Mucosa of descending colon (tissue), 3 donors: ENCODE measurements at regions not wholly inside any gene's neighbourhood (a gene's known extent, or its start where the extent isn't known, plus 50 kb on each side); places are given as distances from the start of the nearest gene placed in this dataset.
"Not testable (repeated sequence)": the region's sequence is repeated elsewhere in the genome, so short reads cannot be mapped to it uniquely, and the experiment has no call there.

Experiments used
- ATAC-seq: fragments of 200-7000 bp; cut with Tn5 transposase; one replicate; pipeline ENCODE4 v1.9.1; 2020; ENCODE audit warnings: mild to moderate bottlenecking, moderate library complexity
- DNase-seq, 3 donors: peaks; one replicate each; pipeline ENCODE4 v3.0.0-alpha.2; 2020
- H3K36me3 ChIP-seq: fragments of 200-600 bp; one replicate; pipeline ENCODE4 v1.8.0; 2021; ENCODE audit warnings: low read depth, mild to moderate bottlenecking
- H3K4me1 ChIP-seq: fragments of 200-600 bp; one replicate; pipeline ENCODE4 v1.8.0; 2021; ENCODE audit warnings: low read depth, mild to moderate bottlenecking
- H3K4me3 ChIP-seq: fragments of 200-600 bp; one replicate; pipeline ENCODE4 v1.8.0; 2021; ENCODE audit warnings: mild to moderate bottlenecking
- H3K9me3 ChIP-seq: fragments of 200-600 bp; one replicate; pipeline ENCODE4 v1.8.0; 2021; ENCODE audit warnings: mild to moderate bottlenecking
- intact Hi-C, 2 donors: fragments of 100-400 bp; cut with DNase I in 1 of 2; cut with micrococcal nuclease in 1 of 2; formaldehyde crosslinking; loops; one replicate each; pipeline versions ENCODE4 v1.11.0 to v1.11.1; 2022; cut with DNase I, micrococcal nuclease
- TF ChIP-seq, protein P1 (sequence below): fragments of 200-600 bp; IDR thresholded peaks from one replicate; pipeline ENCODE4 v1.8.0; 2022; ENCODE audit warnings: antibody characterized with exemption, mild to moderate bottlenecking
- donor health status: DM: no; HTN: no; CAD: no; lungs with moderate emphysema.
- donor health status: DM: no; HTN: no; CAD: no.
- donor health status: DM: no; HTN: yes; CAD: no.

DNA sequence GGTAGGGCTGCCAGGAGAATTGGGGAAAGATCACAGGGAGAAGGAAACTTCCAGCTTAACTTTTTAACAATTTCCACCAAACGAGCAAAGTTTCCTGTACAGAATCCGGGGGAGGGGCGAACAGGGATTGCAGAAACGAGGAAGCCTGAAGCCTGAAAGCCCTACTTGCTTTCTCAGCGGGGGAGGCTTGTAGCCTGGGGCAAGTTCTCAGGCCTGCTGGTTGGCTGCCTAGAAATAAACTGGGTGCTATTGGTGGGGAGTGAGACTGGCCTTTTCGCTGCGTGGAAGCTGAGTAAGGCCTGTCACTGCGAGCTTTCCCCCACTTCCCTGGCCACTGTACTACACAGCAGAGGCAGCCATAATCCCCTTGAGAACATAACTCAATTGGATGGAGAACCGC lies 110.8 kb upstream of the ATP8A1 start:
- TF ChIP-seq, protein P1, sequence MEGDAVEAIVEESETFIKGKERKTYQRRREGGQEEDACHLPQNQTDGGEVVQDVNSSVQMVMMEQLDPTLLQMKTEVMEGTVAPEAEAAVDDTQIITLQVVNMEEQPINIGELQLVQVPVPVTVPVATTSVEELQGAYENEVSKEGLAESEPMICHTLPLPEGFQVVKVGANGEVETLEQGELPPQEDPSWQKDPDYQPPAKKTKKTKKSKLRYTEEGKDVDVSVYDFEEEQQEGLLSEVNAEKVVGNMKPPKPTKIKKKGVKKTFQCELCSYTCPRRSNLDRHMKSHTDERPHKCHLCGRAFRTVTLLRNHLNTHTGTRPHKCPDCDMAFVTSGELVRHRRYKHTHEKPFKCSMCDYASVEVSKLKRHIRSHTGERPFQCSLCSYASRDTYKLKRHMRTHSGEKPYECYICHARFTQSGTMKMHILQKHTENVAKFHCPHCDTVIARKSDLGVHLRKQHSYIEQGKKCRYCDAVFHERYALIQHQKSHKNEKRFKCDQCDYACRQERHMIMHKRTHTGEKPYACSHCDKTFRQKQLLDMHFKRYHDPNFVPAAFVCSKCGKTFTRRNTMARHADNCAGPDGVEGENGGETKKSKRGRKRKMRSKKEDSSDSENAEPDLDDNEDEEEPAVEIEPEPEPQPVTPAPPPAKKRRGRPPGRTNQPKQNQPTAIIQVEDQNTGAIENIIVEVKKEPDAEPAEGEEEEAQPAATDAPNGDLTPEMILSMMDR, result no peak
- intact Hi-C loops, result no loop called here

DNA sequence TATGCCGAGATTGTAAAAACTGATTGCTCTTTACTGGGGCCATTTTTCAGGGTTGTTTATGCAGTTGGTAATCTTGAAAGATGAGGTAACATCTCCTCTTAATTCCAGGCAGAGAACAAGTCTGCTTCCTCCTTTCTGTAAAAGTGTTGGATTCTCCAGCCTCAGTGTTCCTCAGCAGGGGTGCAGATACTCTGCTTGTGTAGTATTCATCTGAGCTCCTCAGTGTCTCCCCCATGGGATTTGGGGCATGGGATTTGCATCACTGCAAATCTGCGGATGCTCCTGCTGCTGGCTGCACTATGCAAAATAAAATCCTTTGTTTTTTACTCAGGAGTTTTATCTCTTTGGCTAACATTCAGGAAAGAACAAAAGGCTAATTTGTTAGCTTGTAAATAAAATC lies 104.9 kb upstream of the ATP8A1 start:
- intact Hi-C loops, result no loop called here
- TF ChIP-seq, protein P1, result no peak
- Histone ChIP-seq H3K4me3 (no peak overlapping the region), H3K4me1 (no peaks in the 10 kb centered on the region), H3K9me3 (no peaks in the 10 kb centered on the region), H3K36me3 (no peaks in the 10 kb centered on the region)
- ATAC-seq (no peak), DNase-seq (no peak)

More for the DNA sequence above, 110.8 kb upstream of the ATP8A1 start:
- DNase-seq, result no peak
- H3K9me3 ChIP-seq, result no peaks in the 10 kb centered on the region
- H3K4me3 ChIP-seq, result no peak overlapping the region
- H3K4me1 ChIP-seq, result no peaks in the 10 kb centered on the region
- H3K36me3 ChIP-seq, result no peaks in the 10 kb centered on the region
- no peak for ATAC-seq

DNA sequence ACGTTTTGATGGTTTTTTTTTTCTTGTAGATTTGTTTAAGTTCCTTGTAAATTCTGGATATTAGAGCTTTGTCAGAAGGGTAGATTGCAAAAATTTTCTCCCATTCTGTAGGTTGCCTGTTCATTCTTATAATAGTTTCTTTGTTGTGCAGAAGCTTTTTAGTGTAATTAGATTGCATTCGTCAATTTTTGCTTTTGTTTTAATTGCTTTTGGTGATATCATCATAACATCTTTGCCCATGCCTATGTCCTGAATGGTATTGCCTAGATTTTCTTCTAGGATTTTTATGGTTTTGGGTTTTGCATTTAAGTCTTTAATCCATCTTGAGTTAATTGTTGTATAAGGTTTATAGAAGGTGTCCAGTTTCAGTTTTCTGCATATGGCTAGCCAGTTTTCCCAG lies 98.1 kb upstream of the ATP8A1 start:
- H3K36me3 ChIP-seq, DNase-seq, intact Hi-C loops, ATAC-seq, H3K4me3 ChIP-seq, H3K4me1 ChIP-seq, H3K9me3 ChIP-seq: not testable (repeated sequence)

DNA sequence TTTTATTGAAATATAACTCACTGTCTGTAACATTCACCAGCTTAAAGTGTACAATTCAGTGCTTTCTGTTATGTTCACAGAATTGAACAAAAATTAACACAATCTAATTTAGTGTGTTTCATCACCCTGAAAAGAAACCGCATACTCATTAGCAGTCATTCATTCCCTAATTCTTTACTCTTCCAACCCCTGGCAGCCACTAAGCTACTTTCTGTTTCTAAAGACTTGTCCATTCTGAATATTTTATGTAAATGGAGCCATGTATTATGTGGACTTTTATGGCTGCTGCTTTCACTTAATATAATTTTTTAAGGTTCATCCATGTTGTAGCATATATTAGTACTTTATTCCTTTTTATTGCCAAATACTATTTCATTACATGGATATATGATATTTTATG lies 94.7 kb upstream of the ATP8A1 start:
- intact Hi-C loops, result no loop called here
- H3K4me1 ChIP-seq, result no peaks in the 10 kb centered on the region
- TF ChIP-seq, protein P1, result no peak
- no peak for DNase-seq
- H3K4me3 ChIP-seq, result no peak overlapping the region
- ATAC-seq, result no peak
- H3K9me3 ChIP-seq, result no peaks in the 10 kb centered on the region
- no peaks in the 10 kb centered on the region for H3K36me3 ChIP-seq

DNA sequence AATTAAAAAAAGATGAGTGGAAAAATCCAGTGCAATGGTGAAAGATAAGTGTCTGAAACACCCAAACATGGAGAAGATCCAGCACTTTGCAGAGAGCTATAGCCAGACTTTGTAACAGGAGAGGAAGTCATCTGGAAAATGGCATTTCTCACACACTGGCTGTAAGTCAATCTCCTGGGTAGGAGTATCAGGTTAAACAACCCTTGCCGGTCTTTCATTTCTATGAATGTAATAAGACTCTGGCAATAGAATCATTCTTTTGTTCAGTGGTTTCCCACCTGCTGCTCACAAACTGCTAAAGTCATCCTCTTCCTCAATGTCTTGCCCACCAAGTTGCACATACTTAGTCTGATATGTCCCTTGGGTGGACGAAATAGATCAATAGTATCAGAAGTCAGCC lies 94.0 kb upstream of the ATP8A1 start:
- Histone ChIP-seq H3K4me1 (no peaks in the 10 kb centered on the region), H3K9me3 (no peaks in the 10 kb centered on the region), H3K36me3 (no peaks in the 10 kb centered on the region), H3K4me3 (no peak overlapping the region)
- DNase-seq (no peak), ATAC-seq (no peak)
- TF ChIP-seq, protein P1, result no peak
- intact Hi-C loops, result no loop called here

DNA sequence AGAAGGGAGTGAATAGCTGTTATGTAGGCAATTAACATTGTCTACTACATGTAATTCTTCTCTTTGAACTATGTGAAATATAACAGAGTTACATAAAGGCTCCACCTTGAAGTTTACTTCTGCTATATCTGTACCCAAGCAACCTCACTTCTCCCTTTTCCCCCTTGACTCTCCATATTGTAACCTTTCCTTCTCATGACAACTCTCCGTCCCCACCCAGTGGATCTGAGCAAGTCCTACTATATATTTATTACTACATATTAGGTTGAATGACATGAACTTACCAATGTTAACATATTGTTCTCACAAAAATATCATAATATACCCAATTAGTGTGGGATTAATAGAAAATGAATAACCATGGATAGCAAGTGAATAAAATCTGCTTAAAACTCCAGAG lies 93.2 kb upstream of the ATP8A1 start:
- Histone ChIP-seq H3K4me3 (no peak overlapping the region), H3K36me3 (no peaks in the 10 kb centered on the region), H3K4me1 (no peaks in the 10 kb centered on the region), H3K9me3 (no peaks in the 10 kb centered on the region)
- intact Hi-C loops, result no loop called here
- TF ChIP-seq, protein P1, result no peak
- ATAC-seq (no peak), DNase-seq (peak in 1 of 3 donors; percentile 34)
